ENCODE measurements at regions not wholly inside any gene's neighbourhood (a gene's known extent, or its start where the extent isn't known, plus 50 kb on each side); places are given as distances from the start of the nearest gene placed in this dataset.

- TF ChIP-seq TAF7 (optimal IDR thresholded peaks at IDR 0.05; ENCODE audit: borderline replicate concordance, low read depth, low read length) (no peak), EGR1 (IDR thresholded peaks at IDR 0.05; ENCODE audit: borderline replicate concordance, low read depth, low read length) (no peak), SP1 (IDR thresholded peaks at IDR 0.05; ENCODE audit: low read depth, low read length) (no peak), SRF (IDR thresholded peaks at IDR 0.05; ENCODE audit: low read depth, low read length) (no peak)
These were observed 95.1 kb downstream of the METRNL start (continued) for GRCh38 chr17:83174362-83175118.
